HUES6 (cell line): ENCODE measurements at regions not wholly inside any gene's neighbourhood (a gene's known extent, or its start where the extent isn't known, plus 50 kb on each side); places are given as distances from the start of the nearest gene placed in this dataset.

Source experiments
- H3K27ac ChIP-seq: 2 replicates; pipeline ENCODE4 v1.7.0; 2013; ENCODE audit warnings: low read depth, mild to moderate bottlenecking, low read length, inconsistent platforms
- H3K27me3 ChIP-seq: 2 replicates; pipeline ENCODE4 v1.6.1; 2013; ENCODE audit warnings: low read length; ENCODE audit not compliant: control insufficient read depth, insufficient read depth
- H3K36me3 ChIP-seq: 2 replicates; pipeline ENCODE4 v1.6.1; 2013; ENCODE audit warnings: low read length; ENCODE audit not compliant: control insufficient read depth, insufficient read depth
- H3K4me1 ChIP-seq: 2 replicates; pipeline ENCODE4 v1.6.1; 2013; ENCODE audit warnings: low read length; ENCODE audit not compliant: control insufficient read depth, insufficient read depth
- H3K4me3 ChIP-seq: 2 replicates; pipeline ENCODE4 v1.5.1; 2013; ENCODE audit warnings: low read depth, low read length
- H3K9ac ChIP-seq: one replicate; pipeline ENCODE4 v1.6.1; 2013; ENCODE audit warnings: mild to moderate bottlenecking, low read length
- H3K9me3 ChIP-seq: 2 replicates; pipeline ENCODE4 v1.6.1; 2013; ENCODE audit warnings: low read depth, low read length; ENCODE audit not compliant: control insufficient read depth, insufficient read depth

- H3K9ac ChIP-seq: no peak overlapping the region
- H3K27ac ChIP-seq: no peak overlapping the region
- H3K36me3 ChIP-seq: 0 out of 2 replicates have a peak, but pooled peaks cover 3% of the 10 kb centered on the region
- peaks cover 11% of the 10 kb centered on the region for H3K4me1 ChIP-seq
- H3K9me3 ChIP-seq: no peaks in the 10 kb centered on the region
- no peaks in the 10 kb centered on the region for H3K27me3 ChIP-seq
- no peak overlapping the region for H3K4me3 ChIP-seq
Measured at GRCh38 chr10:21257191-21257590, 268.3 kb downstream of the SKIDA1 start.

DNA sequence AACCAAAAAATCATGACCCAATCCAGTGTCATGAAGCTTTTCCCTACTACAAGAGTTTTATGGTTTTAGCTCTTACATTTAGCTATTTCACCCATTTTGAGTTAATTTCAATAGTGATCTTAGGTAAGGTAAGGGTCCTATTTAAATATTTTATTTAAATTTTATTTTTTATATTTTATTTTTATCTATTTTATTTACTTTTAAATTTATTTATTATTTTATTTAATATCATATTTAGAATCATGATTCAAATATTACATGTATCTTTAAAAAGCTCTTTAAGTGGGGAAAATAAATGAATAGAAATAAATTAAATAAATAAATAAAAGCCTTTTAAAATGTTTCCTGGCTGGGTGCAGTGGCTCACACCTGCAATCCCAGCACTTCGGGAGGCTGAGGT lies 276.0 kb downstream of the SKIDA1 start:
- no peak overlapping the region for H3K4me3 ChIP-seq
- H3K27me3 ChIP-seq: no peaks in the 10 kb centered on the region
- no peaks in the 10 kb centered on the region for H3K9me3 ChIP-seq
- no peak overlapping the region for H3K27ac ChIP-seq
- no peak overlapping the region for H3K9ac ChIP-seq
- peaks cover 3% of the 10 kb centered on the region; the same call in 1 of the 2 replicates for H3K36me3 ChIP-seq
- H3K4me1 ChIP-seq: no peaks in the 10 kb centered on the region

DNA sequence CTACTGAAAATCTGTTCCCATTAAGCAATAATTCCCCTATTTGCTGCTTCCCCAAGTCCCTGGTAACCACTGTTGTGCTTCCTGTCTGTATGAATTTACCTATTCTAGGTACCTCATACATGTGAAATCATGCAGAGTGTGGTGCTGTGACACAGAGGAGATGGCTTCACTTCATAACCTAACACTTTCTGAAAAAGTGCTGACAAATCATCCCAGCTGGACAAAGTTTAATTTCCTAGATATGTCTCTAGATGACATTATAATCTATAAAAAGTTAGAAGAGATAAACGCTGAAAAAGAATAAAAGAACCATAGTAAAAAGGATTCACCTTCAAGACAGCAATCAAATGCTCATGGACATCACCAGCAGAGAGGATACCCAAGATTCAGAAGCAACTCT lies 277.9 kb downstream of the SKIDA1 start:
- Histone ChIP-seq H3K9ac (no peak overlapping the region), H3K27me3 (no peaks in the 10 kb centered on the region), H3K4me3 (no peak overlapping the region), H3K9me3 (no peaks in the 10 kb centered on the region), H3K27ac (no peak overlapping the region), H3K36me3 (peaks cover 5% of the 10 kb centered on the region; the same call in 1 of the 2 replicates), H3K4me1 (no peaks in the 10 kb centered on the region)

GRCh38 chr10:21246178-21246577 lies 279.3 kb downstream of the SKIDA1 start:
- H3K4me3 ChIP-seq: no peak overlapping the region
- no peaks in the 10 kb centered on the region for H3K27me3 ChIP-seq
- H3K27ac ChIP-seq: no peak overlapping the region
- no peak overlapping the region for H3K9ac ChIP-seq
- H3K36me3 ChIP-seq: peaks cover 5% of the 10 kb centered on the region; the same call in 1 of the 2 replicates
- 0 out of 2 replicates have a peak, but pooled peaks cover 3% of the 10 kb centered on the region for H3K4me1 ChIP-seq
- no peaks in the 10 kb centered on the region for H3K9me3 ChIP-seq

DNA sequence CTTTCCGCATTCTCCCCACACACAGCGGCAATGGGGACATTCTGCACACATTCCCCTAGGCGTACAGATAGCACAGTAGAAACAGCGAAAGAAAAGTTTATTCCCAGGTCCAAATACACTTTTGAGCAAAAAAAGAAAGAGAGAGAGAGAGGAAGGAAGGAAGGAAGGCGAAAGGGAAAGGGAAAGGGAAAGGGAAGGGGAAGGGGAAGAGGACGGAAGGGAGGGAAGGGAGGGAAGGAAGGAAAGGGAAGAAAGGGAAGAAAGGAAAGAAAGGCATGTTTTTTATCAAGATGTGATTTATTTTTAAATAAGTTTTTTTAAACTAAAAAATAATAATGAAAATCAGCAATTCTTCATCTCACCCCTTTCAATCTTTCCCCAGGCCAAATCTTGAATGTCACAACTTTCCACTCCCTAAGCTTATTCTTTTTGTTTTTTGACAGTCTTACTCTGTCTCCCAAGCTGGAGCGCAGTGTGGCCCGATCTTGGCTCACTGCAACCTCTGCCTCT lies 281.7 kb downstream of the SKIDA1 start:
- H3K27ac ChIP-seq: no peak overlapping the region
- 0 out of 2 replicates have a peak, but pooled peaks cover 5% of the 10 kb centered on the region for H3K36me3 ChIP-seq
- no peak overlapping the region for H3K4me3 ChIP-seq
- H3K9me3 ChIP-seq: no peaks in the 10 kb centered on the region
- H3K9ac ChIP-seq: no peak overlapping the region
- H3K4me1 ChIP-seq: 0 out of 2 replicates have a peak, but pooled peaks cover 6% of the 10 kb centered on the region
- H3K27me3 ChIP-seq: no peaks in the 10 kb centered on the region

GRCh38 chr10:21242915-21243314 lies 282.6 kb downstream of the SKIDA1 start:
- Histone ChIP-seq H3K36me3 (0 out of 2 replicates have a peak, but pooled peaks cover 5% of the 10 kb centered on the region), H3K4me1 (0 out of 2 replicates have a peak, but pooled peaks cover 6% of the 10 kb centered on the region), H3K27me3 (no peaks in the 10 kb centered on the region), H3K9me3 (no peaks in the 10 kb centered on the region), H3K9ac (no peak overlapping the region), H3K27ac (no peak overlapping the region), H3K4me3 (no peak overlapping the region)

DNA sequence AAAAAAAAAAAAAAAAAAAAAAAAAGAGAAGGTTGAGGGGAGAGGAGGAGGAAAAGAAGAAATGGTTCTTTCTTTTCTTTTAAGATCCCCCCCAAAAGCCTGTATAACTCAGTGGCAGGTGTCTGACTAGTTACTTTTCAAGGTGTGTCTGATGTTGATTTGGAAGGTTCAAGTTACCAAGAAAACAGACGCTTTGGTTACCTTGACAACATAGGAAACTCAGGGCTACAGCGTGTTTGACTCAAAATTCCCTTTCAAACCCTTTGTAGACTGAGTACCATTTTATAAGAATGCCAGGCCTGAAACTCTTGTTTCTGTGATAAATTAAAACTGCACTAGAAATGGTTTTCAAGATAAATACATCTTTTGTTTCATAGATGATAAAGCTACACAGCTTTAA lies 286.8 kb downstream of the SKIDA1 start:
- Histone ChIP-seq H3K4me3 (no peak overlapping the region), H3K27me3 (no peaks in the 10 kb centered on the region), H3K9ac (no peak overlapping the region), H3K4me1 (0 out of 2 replicates have a peak, but pooled peaks cover 6% of the 10 kb centered on the region), H3K9me3 (peaks cover 9% of the 10 kb centered on the region; the same call in 1 of the 2 replicates), H3K27ac (no peak overlapping the region), H3K36me3 (peaks cover 5% of the 10 kb centered on the region; the same call in 1 of the 2 replicates)

GRCh38 chr10:21238044-21238443 lies 287.4 kb downstream of the SKIDA1 start:
- H3K27me3 ChIP-seq: no peaks in the 10 kb centered on the region
- 0 out of 2 replicates have a peak, but pooled peaks cover 6% of the 10 kb centered on the region for H3K4me1 ChIP-seq
- no peak overlapping the region for H3K27ac ChIP-seq
- no peak overlapping the region for H3K9ac ChIP-seq
- no peak overlapping the region for H3K4me3 ChIP-seq
- peaks cover 11% of the 10 kb centered on the region for H3K9me3 ChIP-seq
- peaks cover 5% of the 10 kb centered on the region; the same call in 1 of the 2 replicates for H3K36me3 ChIP-seq

GRCh38 chr10:21234761-21235160 lies 290.7 kb downstream of the SKIDA1 start:
- no peak overlapping the region for H3K9ac ChIP-seq
- H3K27me3 ChIP-seq: no peaks in the 10 kb centered on the region
- H3K27ac ChIP-seq: no peak overlapping the region
- H3K4me3 ChIP-seq: no peak overlapping the region
- 0 out of 2 replicates have a peak, but pooled peaks cover 3% of the 10 kb centered on the region for H3K4me1 ChIP-seq
- H3K9me3 ChIP-seq: peaks cover 28% of the 10 kb centered on the region
- H3K36me3 ChIP-seq: peaks cover 13% of the 10 kb centered on the region

GRCh38 chr10:21230219-21230618 lies 295.3 kb downstream of the SKIDA1 start:
- Histone ChIP-seq H3K9ac (no peak overlapping the region), H3K27me3 (no peaks in the 10 kb centered on the region)

DNA sequence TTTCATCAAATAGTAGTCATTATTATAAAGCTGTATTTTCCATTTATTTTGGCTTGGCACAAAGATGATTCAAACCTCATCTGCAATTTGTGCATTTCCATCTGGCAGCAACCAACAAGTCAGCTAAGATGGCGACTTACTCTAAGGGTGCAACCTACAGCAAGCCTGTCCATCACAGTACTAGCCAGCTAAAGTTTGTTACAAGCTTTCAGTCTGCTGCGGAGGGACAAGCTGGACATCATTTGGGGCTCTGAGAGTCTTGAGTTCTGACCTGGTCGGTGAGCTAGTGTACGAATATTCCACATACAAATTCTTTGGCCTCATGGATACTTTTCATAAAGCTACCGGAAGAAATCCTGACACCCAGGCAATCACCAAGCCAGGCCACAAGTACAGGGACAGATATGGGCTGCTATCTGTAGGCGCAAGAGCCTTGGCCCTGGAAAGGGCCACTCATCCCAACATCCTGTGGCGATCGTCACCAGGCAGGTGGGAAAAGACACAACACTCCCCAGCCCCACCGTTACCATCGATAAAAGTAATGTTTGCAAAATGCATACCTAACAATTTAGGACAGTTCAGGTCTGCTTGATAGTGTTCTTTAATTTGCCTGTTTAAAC lies 307.6 kb downstream of the SKIDA1 start:
- no peaks in the 10 kb centered on the region for H3K4me1 ChIP-seq

More at GRCh38 chr10:21230219-21230618, 295.3 kb downstream of the SKIDA1 start:
- Histone ChIP-seq H3K4me3 (no peak overlapping the region), H3K36me3 (peaks cover 28% of the 10 kb centered on the region), H3K27ac (no peak overlapping the region), H3K4me1 (no peaks in the 10 kb centered on the region), H3K9me3 (peaks cover 28% of the 10 kb centered on the region)

More for the DNA sequence above, 307.6 kb downstream of the SKIDA1 start:
- Histone ChIP-seq H3K36me3 (peaks cover 4% of the 10 kb centered on the region; the same call in 1 of the 2 replicates), H3K27me3 (no peaks in the 10 kb centered on the region), H3K4me3 (no peak overlapping the region), H3K9me3 (peaks cover 11% of the 10 kb centered on the region), H3K9ac (no peak overlapping the region), H3K27ac (no peak overlapping the region)
